CD14-positive monocyte (primary cell): ENCODE measurements at regions not wholly inside any gene's neighbourhood (a gene's known extent, or its start where the extent isn't known, plus 50 kb on each side); places are given as distances from the start of the nearest gene placed in this dataset.

Experiments
- DNase-seq, 3 donors: peaks; one replicate each; pipeline ENCODE4 v3.0.0-alpha.2; 2011 to 2022
- H2AFZ ChIP-seq: 2 replicates; pipeline ENCODE4 v1.6.0; 2012; ENCODE audit warnings: mild to moderate bottlenecking, low read depth, low read length, inconsistent platforms; ENCODE audit not compliant: insufficient read depth, poor library complexity, severe bottlenecking
- H3K27ac ChIP-seq, 2 donors: 1 replicate in 1 of 2; 2 replicates in 1 of 2; pipeline ENCODE4 v1.5.1; 2012 to 2013; ENCODE audit warnings: low read length in 2 of 2, control low read depth in 1 of 2, inconsistent platforms in 1 of 2, low read depth in 1 of 2, mild to moderate bottlenecking in 1 of 2
- H3K27me3 ChIP-seq, 2 donors: one replicate each; pipeline versions ENCODE4 v1.6.0 to v1.6.1; 2011 to 2013; ENCODE audit warnings: low read length in 2 of 2; ENCODE audit not compliant: control insufficient read depth in 2 of 2, insufficient read depth in 2 of 2
- H3K36me3 ChIP-seq, 2 donors: replicated peaks in 1 of 2; 1 replicate in 1 of 2; 2 replicates in 1 of 2; pipeline versions ENCODE4 v1.5.1 to v1.6.1; 2012 to 2013; ENCODE audit warnings: low read length in 2 of 2, control low read depth in 1 of 2, inconsistent platforms in 1 of 2, mild to moderate bottlenecking in 1 of 2; ENCODE audit not compliant: insufficient read depth in 2 of 2, control insufficient read depth in 1 of 2
- H3K4me1 ChIP-seq, 2 donors: 1 replicate in 1 of 2; 2 replicates in 1 of 2; pipeline versions ENCODE4 v1.5.1 to v1.6.1; 2012 to 2013; ENCODE audit warnings: low read length in 2 of 2, control low read depth in 1 of 2, inconsistent platforms in 1 of 2, mild to moderate bottlenecking in 1 of 2, moderate library complexity in 1 of 2; ENCODE audit not compliant: insufficient read depth in 2 of 2, control insufficient read depth in 1 of 2
- H3K4me2 ChIP-seq: replicated peaks from 2 replicates; pipeline ENCODE3; 2012; ENCODE audit warnings: low read length, moderate library complexity, mild to moderate bottlenecking; ENCODE audit not compliant: poor library complexity, severe bottlenecking; ENCODE audit errors: extremely low read depth
- H3K4me3 ChIP-seq, 3 experiments: fragments of 200-600 bp in 1 of 3; sonication (generic) in 1 of 3; replicated peaks in 1 of 3; 1 replicate in 2 of 3; 2 replicates in 1 of 3; pipeline ENCODE4 v1.5.1; 2011 to 2013; ENCODE audit warnings: low read length in 3 of 3, mild to moderate bottlenecking in 3 of 3, control low read depth in 2 of 3, low read depth in 2 of 3, inconsistent platforms in 1 of 3, moderate library complexity in 1 of 3
- H3K79me2 ChIP-seq: 2 replicates; pipeline ENCODE4 v1.6.0; 2012; ENCODE audit warnings: mild to moderate bottlenecking, control low read depth, inconsistent platforms, low read length, moderate library complexity; ENCODE audit not compliant: insufficient read depth
- H3K9ac ChIP-seq: 2 replicates; pipeline ENCODE4 v1.6.0; 2017; ENCODE audit warnings: low read length, mild to moderate bottlenecking; ENCODE audit not compliant: insufficient read depth, poor library complexity, severe bottlenecking
- H3K9me3 ChIP-seq, 2 donors: replicated peaks in 1 of 2; 1 replicate in 1 of 2; 2 replicates in 1 of 2; pipeline versions ENCODE4 v1.5.1 to v1.6.1; 2012 to 2013; ENCODE audit warnings: low read length in 2 of 2, control low read depth in 1 of 2; ENCODE audit not compliant: control insufficient read depth in 1 of 2, insufficient read depth in 1 of 2
- H4K20me1 ChIP-seq: 2 replicates; pipeline ENCODE4 v1.6.0; 2012; ENCODE audit warnings: mild to moderate bottlenecking, low read length, control low read depth, moderate library complexity; ENCODE audit not compliant: insufficient read depth
- H3K27ac Mint-ChIP-seq, 7 donors: one replicate each; pipeline ENCODE4 v1.8.0; 2020; ENCODE audit warnings: mild to moderate bottlenecking in 7 of 7, mixed read lengths in 7 of 7, moderate library complexity in 6 of 7, inconsistent platforms in 2 of 7
- H3K27me3 Mint-ChIP-seq, 3 donors: one replicate each; pipeline ENCODE4 v1.8.0; 2021 to 2022; ENCODE audit warnings: low read depth in 3 of 3, mild to moderate bottlenecking in 3 of 3, mixed read lengths in 3 of 3, moderate library complexity in 3 of 3, inconsistent platforms in 1 of 3
- H3K36me3 Mint-ChIP-seq, 2 donors: one replicate each; pipeline ENCODE4 v1.8.0; 2020; ENCODE audit warnings: mixed read lengths in 2 of 2, inconsistent platforms in 1 of 2, mild to moderate bottlenecking in 1 of 2
- H3K4me1 Mint-ChIP-seq: one replicate; pipeline ENCODE4 v1.8.0; 2020; ENCODE audit warnings: mild to moderate bottlenecking, mixed read lengths
- H3K4me3 Mint-ChIP-seq, 2 donors: one replicate each; pipeline ENCODE4 v1.8.0; 2020; ENCODE audit warnings: mild to moderate bottlenecking in 2 of 2, mixed read lengths in 2 of 2, moderate library complexity in 1 of 2
- H3K9me3 Mint-ChIP-seq, 7 donors: one replicate each; pipeline ENCODE4 v1.8.0; 2020 to 2022; ENCODE audit warnings: mixed read lengths in 7 of 7, mild to moderate bottlenecking in 6 of 7, moderate library complexity in 6 of 7, inconsistent platforms in 2 of 7
- WGBS: methylation state at CpG from one replicate; pipeline ENCODE4 v1.1.5; 2013; ENCODE audit warnings: missing lambda C conversion rate; ENCODE audit not compliant: insufficient coverage; 5-methylcytosine and 5-hydroxymethylcytosine counted together
- intact Hi-C, 2 donors: fragments of 100-400 bp; cut with micrococcal nuclease; formaldehyde crosslinking; loops; one replicate each; pipeline versions ENCODE4 v1.15.0 to v1.15.1; 2023
- TF ChIP-seq, protein P1 (sequence below): fragments of 200-600 bp; IDR thresholded peaks from one replicate; pipeline ENCODE4 v1.8.0; 2022; ENCODE audit warnings: antibody characterized with exemption, mild to moderate bottlenecking

DNA sequence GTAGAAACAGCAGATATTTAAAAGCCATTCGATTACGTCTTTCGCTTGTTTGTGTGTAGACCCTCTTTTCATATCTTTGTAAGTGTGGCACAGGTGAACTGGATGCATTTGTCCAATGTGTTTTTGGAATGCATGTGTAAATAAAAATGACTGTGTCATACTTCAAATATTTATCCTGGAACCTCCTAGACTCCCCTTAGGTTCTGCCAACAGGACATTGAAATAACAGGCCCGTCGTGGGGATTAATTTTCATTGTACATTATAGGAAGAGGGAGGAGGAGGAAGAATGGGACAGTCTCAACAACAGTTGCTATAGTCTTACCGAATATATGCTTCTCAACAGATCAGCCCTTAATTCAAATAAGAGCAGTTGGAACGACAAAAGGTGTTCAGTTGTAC, 95.8 kb downstream of the PRKAB2 start:
- Mint-ChIP-seq H3K9me3 (peaks cover 9 to 65% (median 23%) of the 10 kb centered on the region in 7 donors), H3K4me3 (peak overlapping the region in 1 of 2 donors; percentile 32), H3K27me3 (peaks cover 62 to 91% (median 90%) of the 10 kb centered on the region in 3 donors), H3K4me1 (peaks cover 31% of the 10 kb centered on the region), H3K36me3 (peaks cover 4 to 16% of the 10 kb centered on the region in 2 donors), H3K27ac (no peak overlapping the region)
- Histone ChIP-seq H3K9ac (no peak overlapping the region), H2AFZ (no peak overlapping the region), H3K27ac (no peak overlapping the region), H4K20me1 (no peaks in the 10 kb centered on the region), H3K79me2 (no peaks in the 10 kb centered on the region), H3K4me1 (peaks cover 14 to 28% of the 10 kb centered on the region in 2 donors), H3K9me3 (peaks cover 21 to 28% of the 10 kb centered on the region in 2 donors), H3K4me2 (no peak overlapping the region), H3K4me3 (no peak overlapping the region), H3K36me3 (no peaks in the 10 kb centered on the region), H3K27me3 (peaks cover 36 to 99% of the 10 kb centered on the region in 2 donors)
- no peak for DNase-seq
- TF ChIP-seq, protein P1, sequence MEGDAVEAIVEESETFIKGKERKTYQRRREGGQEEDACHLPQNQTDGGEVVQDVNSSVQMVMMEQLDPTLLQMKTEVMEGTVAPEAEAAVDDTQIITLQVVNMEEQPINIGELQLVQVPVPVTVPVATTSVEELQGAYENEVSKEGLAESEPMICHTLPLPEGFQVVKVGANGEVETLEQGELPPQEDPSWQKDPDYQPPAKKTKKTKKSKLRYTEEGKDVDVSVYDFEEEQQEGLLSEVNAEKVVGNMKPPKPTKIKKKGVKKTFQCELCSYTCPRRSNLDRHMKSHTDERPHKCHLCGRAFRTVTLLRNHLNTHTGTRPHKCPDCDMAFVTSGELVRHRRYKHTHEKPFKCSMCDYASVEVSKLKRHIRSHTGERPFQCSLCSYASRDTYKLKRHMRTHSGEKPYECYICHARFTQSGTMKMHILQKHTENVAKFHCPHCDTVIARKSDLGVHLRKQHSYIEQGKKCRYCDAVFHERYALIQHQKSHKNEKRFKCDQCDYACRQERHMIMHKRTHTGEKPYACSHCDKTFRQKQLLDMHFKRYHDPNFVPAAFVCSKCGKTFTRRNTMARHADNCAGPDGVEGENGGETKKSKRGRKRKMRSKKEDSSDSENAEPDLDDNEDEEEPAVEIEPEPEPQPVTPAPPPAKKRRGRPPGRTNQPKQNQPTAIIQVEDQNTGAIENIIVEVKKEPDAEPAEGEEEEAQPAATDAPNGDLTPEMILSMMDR, result no peak
- WGBS, result 100% methylated on average over 2 of the region's 7 CpGs
- intact Hi-C loops, result no loop called here

GRCh38 chr1:147072482-147073432, 99.5 kb downstream of the PRKAB2 start:
- intact Hi-C loops, result no loop called here
- Histone ChIP-seq H3K36me3 (no peaks in the 10 kb centered on the region), H3K79me2 (no peaks in the 10 kb centered on the region), H3K9ac (peak overlapping the region; percentile 6), H3K27me3 (peaks cover 28 to 75% of the 10 kb centered on the region in 2 donors), H2AFZ (peak overlapping the region; percentile 65), H3K4me2 (peak overlapping the region; percentile 72), H4K20me1 (no peaks in the 10 kb centered on the region), H3K4me3 (peak overlapping the region in 2 of 3 experiments; percentile 4 to 60), H3K9me3 (peaks cover 4 to 11% of the 10 kb centered on the region in 2 donors), H3K27ac (no peak overlapping the region), H3K4me1 (peaks cover 5 to 12% of the 10 kb centered on the region in 2 donors)
- Mint-ChIP-seq H3K9me3 (peaks cover 4 to 41% (median 16%) of the 10 kb centered on the region in 7 donors), H3K36me3 (peaks cover 0 to 9% of the 10 kb centered on the region in 2 donors), H3K4me1 (peaks cover 9% of the 10 kb centered on the region), H3K27me3 (peaks cover 33 to 63% (median 59%) of the 10 kb centered on the region in 3 donors), H3K4me3 (peak overlapping the region; percentile 10 to 88), H3K27ac (peak overlapping the region in 1 of 7 donors; percentile 23)
- WGBS, result 11% methylated on average over 50 of the region's 58 CpGs
- no peak for DNase-seq
- TF ChIP-seq, protein P1, result no peak
